ENCODE measurements at regions not wholly inside any gene's neighbourhood (a gene's known extent, or its start where the extent isn't known, plus 50 kb on each side); places are given as distances from the start of the nearest gene placed in this dataset.
A peak's percentile ranks its signal among the peaks of the same experiment; 100 is the strongest.

- no peak overlapping the region for H3K4me3 Mint-ChIP-seq
- H3K27me3 Mint-ChIP-seq = peaks cover 5 to 22% of the 10 kb centered on the region in 2 donors
- peaks cover 13 to 14% of the 10 kb centered on the region in 2 donors for H3K4me1 Mint-ChIP-seq (ENCODE audit: low read depth in 2 of 2)
- H3K36me3 Mint-ChIP-seq = peaks cover 5% of the 10 kb centered on the region
- DNase-seq (ENCODE audit: low spot score) (no peak), ATAC-seq (no peak)
- peak overlapping the region in 1 of 2 donors; percentile 38 for H3K27ac Mint-ChIP-seq
- H3K9me3 Mint-ChIP-seq = no peaks in the 10 kb centered on the region
Measured at GRCh38 chr11:69425444-69425843, 56.0 kb upstream of the LINC01488 start.

GRCh38 chr11:69425895-69426544 is 55.4 kb upstream of the LINC01488 start:
- Mint-ChIP-seq H3K4me3 (peak overlapping the region; percentile 3), H3K4me1 (ENCODE audit: low read depth in 2 of 2) (peaks cover 13 to 14% of the 10 kb centered on the region in 2 donors), H3K36me3 (peaks cover 5% of the 10 kb centered on the region), H3K27me3 (peaks cover 7 to 22% of the 10 kb centered on the region in 2 donors), H3K27ac (peak overlapping the region in 1 of 2 donors; percentile 38), H3K9me3 (no peaks in the 10 kb centered on the region)
- ATAC-seq (peak; percentile 73 to 80), DNase-seq (ENCODE audit: low spot score) (no peak)

GRCh38 chr11:69427337-69427736 is 54.1 kb upstream of the LINC01488 start:
- Mint-ChIP-seq H3K9me3 (no peaks in the 10 kb centered on the region), H3K4me1 (ENCODE audit: low read depth in 2 of 2) (peaks cover 13 to 18% of the 10 kb centered on the region in 2 donors), H3K27me3 (peaks cover 9 to 27% of the 10 kb centered on the region in 2 donors), H3K4me3 (no peak overlapping the region), H3K27ac (no peak overlapping the region), H3K36me3 (peaks cover 5% of the 10 kb centered on the region)
- DNase-seq (ENCODE audit: low spot score) (no peak), ATAC-seq (no peak)

- Mint-ChIP-seq H3K27me3 (peaks cover 12 to 20% of the 10 kb centered on the region in 2 donors), H3K4me3 (no peak overlapping the region), H3K36me3 (peaks cover 5% of the 10 kb centered on the region), H3K9me3 (no peaks in the 10 kb centered on the region), H3K4me1 (ENCODE audit: low read depth in 2 of 2) (peaks cover 13 to 18% of the 10 kb centered on the region in 2 donors), H3K27ac (no peak overlapping the region)
- DNase-seq (ENCODE audit: low spot score) (no peak), ATAC-seq (no peak)
Measured at GRCh38 chr11:69427906-69428880, 53.3 kb upstream of the LINC01488 start.

GRCh38 chr11:69429716-69430491 is 51.6 kb upstream of the LINC01488 start:
- ATAC-seq = no peak
- Mint-ChIP-seq H3K4me1 (ENCODE audit: low read depth in 2 of 2) (peaks cover 11 to 18% of the 10 kb centered on the region in 2 donors), H3K4me3 (no peak overlapping the region), H3K36me3 (no peaks in the 10 kb centered on the region), H3K27ac (no peak overlapping the region), H3K27me3 (peaks cover 18 to 20% of the 10 kb centered on the region in 2 donors), H3K9me3 (no peaks in the 10 kb centered on the region)
- DNase-seq (ENCODE audit: low spot score) = no peak

GRCh38 chr11:69430566-69430965 is 50.9 kb upstream of the LINC01488 start:
- DNase-seq (ENCODE audit: low spot score) = no peak
- ATAC-seq = no peak
- Mint-ChIP-seq H3K27me3 (peaks cover 16 to 18% of the 10 kb centered on the region in 2 donors), H3K4me1 (ENCODE audit: low read depth in 2 of 2) (peaks cover 6 to 13% of the 10 kb centered on the region in 2 donors), H3K4me3 (no peak overlapping the region), H3K36me3 (no peaks in the 10 kb centered on the region), H3K9me3 (no peaks in the 10 kb centered on the region), H3K27ac (no peak overlapping the region)

- H3K9me3 Mint-ChIP-seq = no peaks in the 10 kb centered on the region
- H3K4me1 Mint-ChIP-seq (ENCODE audit: low read depth in 2 of 2) = peaks cover under 1 to 8% of the 10 kb centered on the region in 2 donors
Measured at GRCh38 chr11:69431136-69431535, 50.3 kb upstream of the LINC01488 start.

More at GRCh38 chr11:69431136-69431535, 50.3 kb upstream of the LINC01488 start:
- H3K4me3 Mint-ChIP-seq = no peak overlapping the region
- H3K27ac Mint-ChIP-seq = no peak overlapping the region
- H3K27me3 Mint-ChIP-seq = peaks cover 16 to 18% of the 10 kb centered on the region in 2 donors
- ATAC-seq = no peak
- no peaks in the 10 kb centered on the region for H3K36me3 Mint-ChIP-seq
- DNase-seq (ENCODE audit: low spot score) = no peak
